Choroid plexus epithelial cell (primary cell): ENCODE measurements at regions not wholly inside any gene's neighbourhood (a gene's known extent, or its start where the extent isn't known, plus 50 kb on each side); places are given as distances from the start of the nearest gene placed in this dataset.

ENCODE experiments used
- DNase-seq: peaks from one replicate; pipeline ENCODE4 v3.0.0-alpha.2; 2010; ENCODE audit warnings: low read depth
- H3K4me3 ChIP-seq: 2 replicates; pipeline ENCODE4 v1.5.1; 2011; ENCODE audit warnings: low read depth, mild to moderate bottlenecking, control low read depth, low read length, moderate library complexity
- CTCF ChIP-seq: conservative IDR thresholded peaks from 2 replicates; pipeline ENCODE4 v1.5.1; 2011; ENCODE audit warnings: low read depth, mild to moderate bottlenecking, control low read depth, inconsistent platforms, low read length, moderate library complexity

- DNase-seq: no peak
- TF ChIP-seq CTCF: no peak
- no peak overlapping the region for H3K4me3 ChIP-seq
These were observed 99.9 kb downstream of the C17orf67 start for GRCh38 chr17:56733833-56734232.

- DNase-seq: no peak
- TF ChIP-seq CTCF: no peak
- no peak overlapping the region for H3K4me3 ChIP-seq
These were observed 97.9 kb downstream of the C17orf67 start for GRCh38 chr17:56735842-56736241.

- peak; percentile 90 for DNase-seq
- no peak for TF ChIP-seq CTCF
- no peak overlapping the region for H3K4me3 ChIP-seq
These were observed 96.1 kb downstream of the C17orf67 start for GRCh38 chr17:56737421-56738161.

- H3K4me3 ChIP-seq: no peak overlapping the region
- peak; percentile 49 for DNase-seq
- no peak for TF ChIP-seq CTCF
These were observed 94.3 kb downstream of the C17orf67 start for GRCh38 chr17:56739376-56739775.

GRCh38 chr17:56739776-56740175 is 93.9 kb downstream of the C17orf67 start:
- H3K4me3 ChIP-seq: no peak overlapping the region
- TF ChIP-seq CTCF: no peak
- no peak for DNase-seq

- no peak for TF ChIP-seq CTCF
- no peak overlapping the region for H3K4me3 ChIP-seq
- no peak for DNase-seq
These were observed 93.2 kb downstream of the C17orf67 start for GRCh38 chr17:56740481-56740880.
